Gastroesophageal sphincter (tissue), 4 donors: ENCODE measurements at regions not wholly inside any gene's neighbourhood (a gene's known extent, or its start where the extent isn't known, plus 50 kb on each side); places are given as distances from the start of the nearest gene placed in this dataset.

Source experiments
- ATAC-seq: fragments of 150-250 bp; one replicate; pipeline ENCODE4 v1.9.1; 2016; ENCODE audit warnings: mild to moderate bottlenecking, moderate library complexity
- H3K27ac ChIP-seq, 4 donors: fragments of 200-600 bp; sonication (generic) in 3 of 4; 1 replicate in 3 of 4; 2 replicates in 1 of 4; pipeline ENCODE4 v1.5.1; 2016 to 2019
- H3K27me3 ChIP-seq: fragments of 200-600 bp; sonication (generic); one replicate; pipeline ENCODE4 v1.5.1; 2019
- H3K36me3 ChIP-seq, 2 donors: fragments of 200-600 bp; sonication (generic); one replicate each; pipeline ENCODE4 v1.5.1; 2019; ENCODE audit warnings: control low read depth in 1 of 2
- H3K4me1 ChIP-seq, 3 donors: fragments of 200-600 bp; sonication (generic); 1 replicate in 2 of 3; 2 replicates in 1 of 3; pipeline ENCODE4 v1.5.1; 2016 to 2019; ENCODE audit warnings: control low read depth in 2 of 3
- H3K4me3 ChIP-seq, 2 donors: fragments of 200-600 bp; sonication (generic); one replicate each; pipeline ENCODE4 v1.5.1; 2019; ENCODE audit warnings: mild to moderate bottlenecking in 1 of 2, moderate library complexity in 1 of 2
- H3K9me3 ChIP-seq, 3 donors: fragments of 200-600 bp; sonication (generic); one replicate each; pipeline ENCODE4 v1.5.1; 2017 to 2019; ENCODE audit warnings: control low read depth in 2 of 3
- CTCF ChIP-seq, 4 experiments: fragments of 200-600 bp in 2 of 4; fragments of 450-650 bp in 2 of 4; sonication (generic) in 1 of 4; IDR thresholded peaks; one replicate each; pipeline ENCODE4 v1.5.1; 2017 to 2019; ENCODE audit warnings: antibody characterized with exemption in 4 of 4, mild to moderate bottlenecking in 2 of 4, moderate library complexity in 2 of 4
- EP300 ChIP-seq: sonication (generic); formaldehyde crosslinking; IDR thresholded peaks from one replicate; pipeline ENCODE4 v1.6.1; 2017; ENCODE audit warnings: antibody characterized with exemption, mild to moderate bottlenecking
- POLR2A ChIP-seq, 2 donors: fragments of 450-650 bp; IDR thresholded peaks; one replicate each; pipeline ENCODE4 v1.6.1; 2017; ENCODE audit warnings: antibody characterized with exemption in 2 of 2, mild to moderate bottlenecking in 2 of 2, moderate library complexity in 1 of 2
- POLR2AphosphoS5 ChIP-seq: sonication (generic); formaldehyde crosslinking; IDR thresholded peaks from one replicate; pipeline ENCODE4 v1.6.1; 2017; ENCODE audit warnings: antibody characterized with exemption
- WGBS, 2 donors: methylation state at CpG; one replicate each; pipeline ENCODE4 v1.1.5; 2018; ENCODE audit warnings: low coverage in 1 of 2; 5-methylcytosine and 5-hydroxymethylcytosine counted together

- Histone ChIP-seq H3K27me3 (no peaks in the 10 kb centered on the region), H3K4me3 (no peak overlapping the region), H3K4me1 (peaks cover 0 to 7% (median 0%) of the 10 kb centered on the region in 3 donors), H3K36me3 (no peaks in the 10 kb centered on the region), H3K27ac (no peak overlapping the region), H3K9me3 (no peaks in the 10 kb centered on the region)
- 57 to 65% methylated on average over 2 to 7 of the region's 8 CpGs for WGBS, 2 donors
- no peak for ATAC-seq
- no peak for TF ChIP-seq POLR2A (IDR thresholded peaks at IDR 0.05)
- TF ChIP-seq CTCF (IDR thresholded peaks at IDR 0.05) = no peak
- TF ChIP-seq EP300 = no peak
- TF ChIP-seq POLR2AphosphoS5 = no peak
These were observed 202.9 kb downstream of the IRF8 start for GRCh38 chr16:86101897-86102157.

GRCh38 chr16:86103320-86103719 is 204.4 kb downstream of the IRF8 start:
- 92% methylated on average over 2 of the region's 3 CpGs; no CpG with 5 or more reads in 1 of the 2 donors for WGBS, 2 donors
- no peaks in the 10 kb centered on the region for H3K27me3 ChIP-seq
- H3K4me3 ChIP-seq = no peak overlapping the region
- no peak for ATAC-seq
- no peaks in the 10 kb centered on the region for H3K9me3 ChIP-seq
- peaks cover 0 to 12% (median 0%) of the 10 kb centered on the region in 3 donors for H3K4me1 ChIP-seq
- H3K36me3 ChIP-seq = no peaks in the 10 kb centered on the region
- H3K27ac ChIP-seq = no peak overlapping the region
- no peak for TF ChIP-seq POLR2A (IDR thresholded peaks at IDR 0.05)
- TF ChIP-seq EP300 = no peak
- TF ChIP-seq POLR2AphosphoS5 = no peak

- Histone ChIP-seq H3K4me3 (no peak overlapping the region), H3K27me3 (no peaks in the 10 kb centered on the region), H3K27ac (no peak overlapping the region), H3K36me3 (no peaks in the 10 kb centered on the region), H3K9me3 (no peaks in the 10 kb centered on the region), H3K4me1 (peaks cover 0 to 12% (median 0%) of the 10 kb centered on the region in 3 donors)
- no peak for TF ChIP-seq EP300
- no peak for TF ChIP-seq POLR2A (IDR thresholded peaks at IDR 0.05)
- 87% methylated on average over 5 of the region's 6 CpGs; no CpG with 5 or more reads in 1 of the 2 donors for WGBS, 2 donors
- no peak for ATAC-seq
These were observed 205.6 kb downstream of the IRF8 start for GRCh38 chr16:86104537-86105048.

- Histone ChIP-seq H3K9me3 (no peaks in the 10 kb centered on the region), H3K27ac (peak overlapping the region in 2 of 4 donors; percentile 33 to 63), H3K4me1 (peaks cover 0 to 5% (median 0%) of the 10 kb centered on the region in 3 donors), H3K27me3 (no peaks in the 10 kb centered on the region), H3K36me3 (no peaks in the 10 kb centered on the region), H3K4me3 (no peak overlapping the region)
- WGBS, 2 donors = 35 to 79% methylated on average over 13 to 17 of the region's 19 CpGs
- ATAC-seq = peak; percentile 66
- TF ChIP-seq POLR2AphosphoS5 (no peak), EP300 (no peak), POLR2A (IDR thresholded peaks at IDR 0.05) (no peak), CTCF (IDR thresholded peaks at IDR 0.05) (no peak)
These were observed 208.4 kb downstream of the IRF8 start for GRCh38 chr16:86107215-86107825.

GRCh38 chr16:86108062-86108461 is 209.1 kb downstream of the IRF8 start:
- TF ChIP-seq POLR2AphosphoS5 (no peak), EP300 (no peak), POLR2A (IDR thresholded peaks at IDR 0.05) (no peak), CTCF (IDR thresholded peaks at IDR 0.05) (no peak)
- no peaks in the 10 kb centered on the region for H3K36me3 ChIP-seq
- 84 to 98% methylated on average over 3 of the region's 3 CpGs for WGBS, 2 donors

GRCh38 chr16:86110134-86110533 is 211.2 kb downstream of the IRF8 start:
- Histone ChIP-seq H3K4me1 (peaks cover 0 to 5% (median 0%) of the 10 kb centered on the region in 3 donors), H3K4me3 (no peak overlapping the region), H3K9me3 (no peaks in the 10 kb centered on the region), H3K36me3 (no peaks in the 10 kb centered on the region), H3K27me3 (no peaks in the 10 kb centered on the region), H3K27ac (peak overlapping the region in 1 of 4 donors; percentile 77)
- no peak for ATAC-seq
- TF ChIP-seq POLR2AphosphoS5 (no peak), POLR2A (IDR thresholded peaks at IDR 0.05) (no peak), EP300 (no peak), CTCF (IDR thresholded peaks at IDR 0.05) (no peak)
- WGBS, 2 donors = no CpG with 5 or more reads among the region's 1 CpG

More at GRCh38 chr16:86108062-86108461, 209.1 kb downstream of the IRF8 start:
- peak overlapping the region in 1 of 4 donors; percentile 63 for H3K27ac ChIP-seq
- peaks cover 0 to 5% (median 0%) of the 10 kb centered on the region in 3 donors for H3K4me1 ChIP-seq
- no peak overlapping the region for H3K4me3 ChIP-seq
- no peak for ATAC-seq
- no peaks in the 10 kb centered on the region for H3K9me3 ChIP-seq
- H3K27me3 ChIP-seq = no peaks in the 10 kb centered on the region
